Omental fat pad (tissue), 3 donors: ENCODE measurements at regions not wholly inside any gene's neighbourhood (a gene's known extent, or its start where the extent isn't known, plus 50 kb on each side); places are given as distances from the start of the nearest gene placed in this dataset.
A peak's percentile ranks its signal among the peaks of the same experiment; 100 is the strongest.

Experiments
- ATAC-seq: fragments of 150-250 bp; one replicate; pipeline ENCODE4 v1.9.1; 2016; ENCODE audit warnings: mild to moderate bottlenecking, moderate library complexity; ENCODE audit not compliant: low FRiP score
- DNase-seq: peaks from one replicate; pipeline ENCODE4 v3.0.0-alpha.2; 2019; ENCODE audit warnings: low spot score
- CTCF ChIP-seq, 3 donors: fragments of 450-650 bp; IDR thresholded peaks; one replicate each; pipeline ENCODE4 v1.5.1; 2016 to 2017; ENCODE audit warnings: antibody characterized with exemption in 3 of 3, mild to moderate bottlenecking in 3 of 3, moderate library complexity in 2 of 3

GRCh38 chr5:133721365-133721764 is 109.0 kb upstream of the FSTL4 start:
- no peak for ATAC-seq
- no peak for DNase-seq
- no peak for TF ChIP-seq CTCF (IDR thresholded peaks at IDR 0.05)

- ATAC-seq (no peak), DNase-seq (no peak)
- no peak for TF ChIP-seq CTCF (IDR thresholded peaks at IDR 0.05)
These were observed 106.1 kb upstream of the FSTL4 start for GRCh38 chr5:133718457-133718856.

GRCh38 chr5:133716532-133717183 is 104.3 kb upstream of the FSTL4 start:
- DNase-seq (no peak), ATAC-seq (no peak)
- TF ChIP-seq CTCF (IDR thresholded peaks at IDR 0.05), result no peak

GRCh38 chr5:133715616-133716015 is 103.3 kb upstream of the FSTL4 start:
- no peak for TF ChIP-seq CTCF (IDR thresholded peaks at IDR 0.05)
- DNase-seq (no peak), ATAC-seq (no peak)

GRCh38 chr5:133715216-133715615 is 102.9 kb upstream of the FSTL4 start:
- TF ChIP-seq CTCF (IDR thresholded peaks at IDR 0.05), result no peak
- no peak for ATAC-seq
- DNase-seq, result no peak

- ATAC-seq (peak; percentile 82), DNase-seq (no peak)
- TF ChIP-seq CTCF (IDR thresholded peaks at IDR 0.05), result no peak
These were observed 102.0 kb upstream of the FSTL4 start for GRCh38 chr5:133714161-133714915.

- no peak for TF ChIP-seq CTCF (IDR thresholded peaks at IDR 0.05)
- ATAC-seq (peak; percentile 16), DNase-seq (no peak)
These were observed 101.4 kb upstream of the FSTL4 start for GRCh38 chr5:133713751-133714150.
